Endothelial cell of umbilical vein (primary cell): ENCODE measurements at regions not wholly inside any gene's neighbourhood (a gene's known extent, or its start where the extent isn't known, plus 50 kb on each side); places are given as distances from the start of the nearest gene placed in this dataset.

Source experiments
- BruUV-seq: library from RNA; stranded (reverse); fragments of 400-500 nt; replicated peaks from 2 replicates; lab custom pipeline; 2021; lab: Mats Ljungman, UMichigan
- CTCF ChIA-PET: fragments of 300-600, 350-600 bp; sonication (Branson Sonifier 250); formaldehyde crosslinking; loops from one replicate; lab custom pipeline; 2021; ENCODE audit warnings: antibody characterized with exemption, inconsistent platforms; lab: Charles Lee
- POLR2A ChIA-PET: fragments of 300-600, 350-600 bp; sonication (Branson Sonifier 250); formaldehyde crosslinking; loops from one replicate; lab custom pipeline; 2021; ENCODE audit warnings: antibody characterized with exemption, inconsistent platforms; lab: Charles Lee
- DNase-seq: peaks from one replicate; pipeline ENCODE4 v3.0.0-alpha.2; 2011; ENCODE audit warnings: low read depth, low spot score
- FAIRE-seq: peaks from 2 replicates; lab custom pipeline; 2011; peaks lifted over from hg19 to GRCh38; lab: Jason Lieb, UNC
- H2AFZ ChIP-seq: 2 replicates; pipeline ENCODE4 v1.6.0; 2012; ENCODE audit warnings: low read depth, low read length, control low read depth, inconsistent platforms
- H3K27ac ChIP-seq: 2 replicates; pipeline ENCODE4 v1.5.1; 2011; ENCODE audit warnings: low read depth, mild to moderate bottlenecking, control low read depth, low read length, moderate library complexity; ENCODE audit not compliant: insufficient read depth
- H3K27me3 ChIP-seq, 2 experiments: 2 replicates each; pipeline versions ENCODE4 v1.6.0 to v1.6.1; 2011; ENCODE audit warnings: low read length in 2 of 2, mixed read lengths in 1 of 2; ENCODE audit not compliant: control insufficient read depth in 2 of 2, insufficient read depth in 2 of 2
- H3K36me3 ChIP-seq, 2 experiments: 2 replicates in 1 of 2; 3 replicates in 1 of 2; pipeline ENCODE4 v1.5.1; 2011; ENCODE audit warnings: low read length in 2 of 2, mild to moderate bottlenecking in 1 of 2, moderate library complexity in 1 of 2; ENCODE audit not compliant: control insufficient read depth in 2 of 2, insufficient read depth in 2 of 2; ENCODE audit errors: extremely low read depth in 1 of 2
- H3K4me1 ChIP-seq: 3 replicates; pipeline ENCODE4 v1.5.1; 2011; ENCODE audit warnings: mild to moderate bottlenecking, low read length; ENCODE audit not compliant: control insufficient read depth, insufficient read depth; ENCODE audit errors: extremely low read depth
- H3K4me2 ChIP-seq: 2 replicates; pipeline ENCODE4 v1.6.1; 2011; ENCODE audit warnings: low read length, control low read depth, mixed read lengths; ENCODE audit not compliant: insufficient read depth
- H3K4me3 ChIP-seq, 3 experiments: fragments of 200-600 bp in 1 of 3; sonication (generic), shearing (Covaris generic) in 1 of 3; replicated peaks in 1 of 3; 2 replicates each; pipeline ENCODE4 v1.5.1; 2011 to 2016; ENCODE audit warnings: control low read depth in 3 of 3, low read length in 3 of 3, mild to moderate bottlenecking in 2 of 3, inconsistent platforms in 1 of 3, low read depth in 1 of 3, moderate library complexity in 1 of 3; ENCODE audit not compliant: insufficient read depth in 1 of 3
- H3K79me2 ChIP-seq: 2 replicates; pipeline ENCODE4 v1.6.0; 2012; ENCODE audit warnings: low read length, inconsistent platforms; ENCODE audit not compliant: control insufficient read depth, insufficient read depth
- H3K9ac ChIP-seq: replicated peaks from 2 replicates; pipeline ENCODE3; 2011; ENCODE audit warnings: low read length, control low read depth; ENCODE audit not compliant: insufficient read depth; ENCODE audit errors: extremely low read depth
- H3K9me1 ChIP-seq: replicated peaks from 3 replicates; pipeline ENCODE4 v1.6.0; 2011; ENCODE audit warnings: mild to moderate bottlenecking, low read length; ENCODE audit not compliant: control insufficient read depth, insufficient read depth; ENCODE audit errors: extremely low read depth
- H3K9me3 ChIP-seq: replicated peaks from 2 replicates; pipeline ENCODE4 v1.5.1; 2012; ENCODE audit warnings: low read length, inconsistent platforms; ENCODE audit not compliant: control insufficient read depth, insufficient read depth
- H4K20me1 ChIP-seq: replicated peaks from 2 replicates; pipeline ENCODE3; 2011; ENCODE audit warnings: mild to moderate bottlenecking, low read length; ENCODE audit not compliant: control insufficient read depth, insufficient read depth; ENCODE audit errors: extremely low read depth
- CTCF ChIP-seq, 2 donors: IDR thresholded peaks; 1 replicate in 1 of 2; 2 replicates in 1 of 2; pipeline ENCODE4 v1.5.1; 2011; ENCODE audit warnings: low read length in 2 of 2, mild to moderate bottlenecking in 2 of 2, moderate library complexity in 2 of 2, control low read depth in 1 of 2, inconsistent platforms in 1 of 2, low read depth in 1 of 2; ENCODE audit not compliant: insufficient read depth in 1 of 2; ENCODE audit errors: extremely low read depth in 1 of 2
- EZH2 ChIP-seq: IDR thresholded peaks from 2 replicates; pipeline ENCODE4 v1.6.1; 2012; ENCODE audit warnings: borderline replicate concordance, low read depth, mild to moderate bottlenecking, moderate library complexity, low read length, inconsistent platforms; ENCODE audit not compliant: severe bottlenecking
- FOS ChIP-seq: IDR thresholded peaks from 2 replicates; pipeline ENCODE4 v1.6.1; 2011; ENCODE audit warnings: mild to moderate bottlenecking, low read length, moderate library complexity, borderline replicate concordance; ENCODE audit not compliant: insufficient read depth
- GATA2 ChIP-seq: IDR thresholded peaks from 2 replicates; pipeline ENCODE4 v1.7.0; 2011; ENCODE audit warnings: low read depth, mild to moderate bottlenecking, moderate library complexity, mixed read lengths, low read length; ENCODE audit not compliant: insufficient read length, insufficient read depth
- JUN ChIP-seq: IDR thresholded peaks from 2 replicates; pipeline ENCODE4 v1.6.1; 2011; ENCODE audit warnings: borderline replicate concordance, low read depth; ENCODE audit not compliant: insufficient read length, insufficient read depth
- MAX ChIP-seq: IDR thresholded peaks from 2 replicates; pipeline ENCODE4 v1.6.1; 2011; ENCODE audit not compliant: insufficient read depth, insufficient read length
- MYC ChIP-seq: IDR thresholded peaks from one replicate; pipeline ENCODE4 v1.6.1; 2011; ENCODE audit warnings: mild to moderate bottlenecking, low read depth, low read length
- POLR2A ChIP-seq: IDR thresholded peaks from 2 replicates; pipeline ENCODE4 v1.6.1; 2012; ENCODE audit warnings: low read depth, mild to moderate bottlenecking, control low read depth, low read length
- POLR2AphosphoS5 ChIP-seq: IDR thresholded peaks from 2 replicates; pipeline ENCODE4 v1.6.1; 2012; ENCODE audit warnings: low read depth, mild to moderate bottlenecking, control low read depth, low read length, moderate library complexity; ENCODE audit not compliant: insufficient read depth
- dilution Hi-C: fragments of 300-500 bp; cut with MboI; formaldehyde crosslinking; loops from one replicate; pipeline ENCODE4 v1.15.0; 2019; ENCODE audit warnings: low sequenced_read_pairs; ENCODE audit not compliant: extremely low pct_ligation_motif_present
- intact Hi-C: fragments of 100-400 bp; cut with micrococcal nuclease; formaldehyde crosslinking; loops from one replicate; pipeline ENCODE4 v1.10.0; 2022

GRCh38 chr7:3174515-3175284, 126.4 kb upstream of the SDK1 start:
- intact Hi-C loops (no loop called here), dilution Hi-C loops (no loop called here)
- no peaks in the 10 kb centered on the region for H3K27me3 ChIP-seq
- DNase-seq: no peak
- H3K4me2 ChIP-seq: no peak overlapping the region
- ChIA-PET POLR2A (no interaction called here), CTCF (no interaction called here)
- H3K9ac ChIP-seq: no peak overlapping the region
- TF ChIP-seq GATA2 (no peak), EZH2 (no peak), JUN (no peak), FOS (no peak), MAX (no peak), POLR2AphosphoS5 (no peak), CTCF (IDR thresholded peaks at IDR 0.05; ENCODE audit: extremely low read depth in 1 of 2, insufficient read depth in 1 of 2, low read depth in 1 of 2, low read length in 2 of 2) (no peak), POLR2A (no peak), MYC (no peak)
- no peak overlapping the region for H3K4me3 ChIP-seq
- no peaks in the 10 kb centered on the region for H3K36me3 ChIP-seq
- no peaks in the 10 kb centered on the region for H3K4me1 ChIP-seq
- no peaks in the 10 kb centered on the region for H4K20me1 ChIP-seq
- H3K79me2 ChIP-seq: no peaks in the 10 kb centered on the region
- no peaks in the 10 kb centered on the region for H3K9me1 ChIP-seq
- H3K9me3 ChIP-seq: no peaks in the 10 kb centered on the region
- H3K27ac ChIP-seq: no peak overlapping the region
- no peak overlapping the region for H2AFZ ChIP-seq
- no peak for FAIRE-seq
- BruUV-seq: no TSS peak
